ENCODE measurements at regions not wholly inside any gene's neighbourhood (a gene's known extent, or its start where the extent isn't known, plus 50 kb on each side); places are given as distances from the start of the nearest gene placed in this dataset.
"Not testable (repeated sequence)": the region's sequence is repeated elsewhere in the genome, so short reads cannot be mapped to it uniquely, and the experiment has no call there.

- peaks cover 14% of the 10 kb centered on the region for H3K9me3 ChIP-seq (replicated peaks)
- DNase-seq, result no peak
- no peaks in the 10 kb centered on the region for H3K4me1 ChIP-seq
- H3K36me3 ChIP-seq, result no peaks in the 10 kb centered on the region
- peaks cover 61% of the 10 kb centered on the region for H3K27me3 ChIP-seq (ENCODE audit: low read depth)
- H3K27ac ChIP-seq (replicated peaks), result no peak overlapping the region
- intact Hi-C loops (cut with micrococcal nuclease), result no loop called here
- no peak overlapping the region for H3K4me3 ChIP-seq
- TF ChIP-seq CTCF (IDR thresholded peaks at IDR 0.05; ENCODE audit: borderline replicate concordance), result no peak
Measured at GRCh38 chr4:3623106-3623505, 90.9 kb upstream of the LRPAP1 start.

- peaks cover 14% of the 10 kb centered on the region for H3K9me3 ChIP-seq (replicated peaks)
- DNase-seq; intact Hi-C loops (cut with micrococcal nuclease); H3K4me3 ChIP-seq; H3K27ac ChIP-seq (replicated peaks); H3K36me3 ChIP-seq; H3K4me1 ChIP-seq: not testable (repeated sequence)
- peaks cover 35% of the 10 kb centered on the region for H3K27me3 ChIP-seq (ENCODE audit: low read depth)
Measured at GRCh38 chr4:3620365-3620764, 88.1 kb upstream of the LRPAP1 start.

GRCh38 chr4:3619698-3620097 is 87.5 kb upstream of the LRPAP1 start:
- peaks cover 28% of the 10 kb centered on the region for H3K27me3 ChIP-seq (ENCODE audit: low read depth)
- intact Hi-C loops (cut with micrococcal nuclease); DNase-seq: not testable (repeated sequence)

GRCh38 chr4:3618341-3618740 is 86.1 kb upstream of the LRPAP1 start:
- H3K27ac ChIP-seq (replicated peaks); H3K4me1 ChIP-seq; intact Hi-C loops (cut with micrococcal nuclease); H3K4me3 ChIP-seq; H3K36me3 ChIP-seq; DNase-seq: not testable (repeated sequence)
- H3K27me3 ChIP-seq (ENCODE audit: low read depth), result peaks cover 18% of the 10 kb centered on the region
- H3K9me3 ChIP-seq (replicated peaks), result peaks cover 14% of the 10 kb centered on the region

More at GRCh38 chr4:3619698-3620097, 87.5 kb upstream of the LRPAP1 start:
- H3K9me3 ChIP-seq (replicated peaks), result peaks cover 14% of the 10 kb centered on the region
- not testable (repeated sequence) for H3K4me3 ChIP-seq; H3K4me1 ChIP-seq; H3K36me3 ChIP-seq; H3K27ac ChIP-seq (replicated peaks)

GRCh38 chr4:3615386-3616286 is 83.4 kb upstream of the LRPAP1 start:
- Histone ChIP-seq H3K27me3 (ENCODE audit: low read depth) (peaks cover 7% of the 10 kb centered on the region), H3K36me3 (no peaks in the 10 kb centered on the region), H3K4me3 (no peak overlapping the region), H3K27ac (replicated peaks) (no peak overlapping the region), H3K9me3 (replicated peaks) (peaks cover 3% of the 10 kb centered on the region), H3K4me1 (peaks cover 4% of the 10 kb centered on the region)
- no peak for TF ChIP-seq CTCF (IDR thresholded peaks at IDR 0.05; ENCODE audit: borderline replicate concordance)
- DNase-seq, result no peak
- intact Hi-C loops (cut with micrococcal nuclease), result no loop called here

- Histone ChIP-seq H3K9me3 (replicated peaks) (peaks cover 3% of the 10 kb centered on the region), H3K4me1 (peaks cover 4% of the 10 kb centered on the region), H3K36me3 (no peaks in the 10 kb centered on the region), H3K4me3 (no peak overlapping the region), H3K27me3 (ENCODE audit: low read depth) (peaks cover 7% of the 10 kb centered on the region), H3K27ac (replicated peaks) (no peak overlapping the region)
- TF ChIP-seq CTCF (IDR thresholded peaks at IDR 0.05; ENCODE audit: borderline replicate concordance), result no peak
- no peak for DNase-seq
- intact Hi-C loops (cut with micrococcal nuclease), result no loop called here
Measured at GRCh38 chr4:3614731-3614980, 82.4 kb upstream of the LRPAP1 start.

- H3K27ac ChIP-seq (replicated peaks), result no peak overlapping the region
- peak; percentile 33 for DNase-seq
- H3K4me1 ChIP-seq, result peaks cover 4% of the 10 kb centered on the region
- intact Hi-C loops (cut with micrococcal nuclease), result no loop called here
- H3K9me3 ChIP-seq (replicated peaks), result peaks cover 3% of the 10 kb centered on the region
- TF ChIP-seq CTCF (IDR thresholded peaks at IDR 0.05; ENCODE audit: borderline replicate concordance), result no peak
- no peaks in the 10 kb centered on the region for H3K36me3 ChIP-seq
- H3K4me3 ChIP-seq, result no peak overlapping the region
- H3K27me3 ChIP-seq (ENCODE audit: low read depth), result peaks cover 6% of the 10 kb centered on the region
Measured at GRCh38 chr4:3613967-3614730, 81.9 kb upstream of the LRPAP1 start.
